ENCODE measurements at regions not wholly inside any gene's neighbourhood (a gene's known extent, or its start where the extent isn't known, plus 50 kb on each side); places are given as distances from the start of the nearest gene placed in this dataset.

DNA sequence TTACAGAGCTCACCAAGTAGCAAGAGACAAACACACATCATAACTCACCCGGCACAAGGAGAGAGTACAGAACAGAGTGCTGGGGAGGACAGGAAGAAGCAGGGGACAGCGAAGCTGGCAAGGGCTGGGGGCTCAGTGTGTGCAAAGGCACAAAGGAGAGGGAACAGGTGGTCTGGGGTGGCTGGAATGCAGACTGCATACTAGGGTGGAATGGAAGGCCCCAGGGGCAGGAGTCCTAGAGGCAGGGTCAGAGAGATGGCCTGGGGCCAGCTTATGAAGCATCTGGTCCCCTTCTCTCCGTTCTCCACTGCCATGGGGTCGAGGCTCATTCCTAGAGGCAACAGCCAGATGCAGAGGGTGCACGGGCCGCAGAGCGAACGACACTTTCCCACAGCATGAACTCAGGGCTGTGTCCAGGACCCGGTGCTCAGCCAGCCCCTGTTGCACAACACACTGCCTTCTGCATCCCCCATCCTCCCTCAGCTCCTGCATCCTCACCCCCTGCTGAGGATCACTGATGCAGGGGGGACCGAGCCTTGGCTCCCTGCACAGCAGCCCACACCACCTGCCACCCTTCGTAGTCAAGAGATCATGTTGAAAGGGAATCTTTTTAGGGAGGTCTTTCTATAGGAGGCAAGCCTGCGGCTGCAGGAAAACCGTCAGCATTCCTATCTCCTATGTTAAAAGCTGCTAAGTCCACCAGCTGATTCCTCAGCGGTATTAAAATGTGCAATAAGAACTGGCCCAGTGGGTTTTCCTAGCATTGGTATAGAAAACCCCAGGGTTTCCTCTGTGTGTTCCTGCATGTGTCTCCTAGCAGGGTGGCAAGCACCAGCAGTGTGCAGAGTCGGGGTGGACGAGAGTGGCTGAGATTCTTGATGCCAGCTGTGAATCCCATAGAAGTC lies 293.5 kb downstream of the UACA start:
- DNase-seq: no peak

DNA sequence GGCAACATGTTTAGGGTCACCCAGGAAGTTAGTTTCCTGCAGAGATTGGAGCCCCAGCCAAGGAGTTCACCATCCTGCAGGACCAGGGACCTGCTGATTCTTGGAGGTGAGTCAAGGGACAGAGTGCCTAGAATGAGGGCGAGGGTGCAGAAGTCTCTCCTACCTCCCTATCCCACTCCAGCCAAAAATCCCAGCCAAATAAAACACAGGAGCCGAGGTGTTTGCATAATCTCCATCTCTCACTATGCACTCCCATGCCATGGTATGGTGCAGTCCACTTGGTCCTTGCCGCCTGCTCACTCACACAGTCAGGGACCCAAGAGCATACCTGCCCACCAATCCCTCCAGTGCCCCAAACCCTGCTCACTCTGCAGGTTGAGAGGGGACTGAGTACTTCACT lies 294.2 kb downstream of the UACA start:
- no peak for DNase-seq

DNA sequence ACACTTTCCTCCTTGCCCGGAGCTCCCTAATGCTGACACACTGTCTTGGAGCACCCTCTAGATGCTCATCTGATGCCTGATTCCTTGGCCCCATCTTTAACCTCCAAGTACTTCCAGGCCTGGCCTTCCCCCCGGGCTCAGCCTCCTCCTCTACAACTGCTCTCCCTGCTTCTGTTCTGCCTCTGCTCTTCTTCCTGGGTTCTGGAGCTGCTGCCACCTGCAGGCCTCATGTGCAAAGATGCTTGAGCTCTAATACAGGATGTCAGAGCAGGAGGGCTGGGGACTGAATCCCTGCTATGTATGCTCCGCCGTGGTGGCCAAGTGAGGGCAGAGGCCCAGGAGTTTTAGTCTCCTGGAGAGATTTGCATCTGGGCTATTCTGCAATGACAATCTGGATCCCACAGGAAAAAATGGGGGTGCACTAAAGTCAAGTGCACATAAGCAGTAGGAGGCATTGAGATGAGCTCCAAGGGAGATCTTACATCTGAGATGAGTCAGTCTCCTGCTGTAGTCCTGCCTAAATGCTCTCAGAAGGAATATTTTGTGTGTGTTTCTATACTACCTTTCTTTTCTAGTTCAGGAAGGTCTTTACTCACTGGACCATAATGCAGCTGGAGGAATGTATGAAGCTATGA lies 296.3 kb downstream of the UACA start:
- DNase-seq: peak; percentile 84

DNA sequence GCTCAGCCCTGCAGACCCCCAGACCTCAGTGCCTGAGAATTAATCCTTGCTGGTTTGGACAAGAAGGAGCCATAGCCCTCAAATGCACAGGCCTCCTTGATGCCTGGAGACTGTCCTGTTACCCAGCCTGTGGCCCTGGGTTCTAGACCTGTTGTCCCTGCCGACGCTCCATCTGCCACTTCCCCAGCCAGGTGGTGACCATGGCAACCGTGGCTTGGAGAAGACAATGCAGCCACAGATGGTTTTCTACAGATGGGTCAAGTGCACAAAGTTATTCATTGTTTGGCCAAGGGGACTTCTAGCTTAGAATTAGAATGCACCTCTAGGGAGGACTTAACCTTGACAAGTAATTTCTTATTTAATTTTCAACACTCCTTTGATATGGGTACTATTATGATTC lies 297.1 kb downstream of the UACA start:
- no peak for DNase-seq

DNA sequence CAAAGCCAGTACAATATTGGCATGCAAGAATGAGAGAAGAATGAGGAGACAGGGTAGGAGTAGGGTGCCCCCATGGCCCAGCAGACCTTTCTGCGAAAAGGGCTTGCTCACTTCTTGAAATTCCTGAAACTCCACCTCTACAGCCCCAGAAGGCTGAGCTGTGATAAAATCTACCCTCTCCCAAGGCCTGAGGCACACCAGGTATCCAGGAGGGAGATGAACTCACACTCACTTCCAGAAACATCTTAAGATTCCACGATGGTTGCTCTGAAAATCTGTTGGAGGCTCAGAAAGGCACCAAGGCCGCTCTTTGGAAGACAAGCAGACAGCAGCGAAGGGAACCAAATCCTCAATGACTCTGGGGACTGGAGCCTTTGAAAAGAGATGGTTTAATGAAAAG lies 297.5 kb downstream of the UACA start:
- peak; percentile 82 for DNase-seq

DNA sequence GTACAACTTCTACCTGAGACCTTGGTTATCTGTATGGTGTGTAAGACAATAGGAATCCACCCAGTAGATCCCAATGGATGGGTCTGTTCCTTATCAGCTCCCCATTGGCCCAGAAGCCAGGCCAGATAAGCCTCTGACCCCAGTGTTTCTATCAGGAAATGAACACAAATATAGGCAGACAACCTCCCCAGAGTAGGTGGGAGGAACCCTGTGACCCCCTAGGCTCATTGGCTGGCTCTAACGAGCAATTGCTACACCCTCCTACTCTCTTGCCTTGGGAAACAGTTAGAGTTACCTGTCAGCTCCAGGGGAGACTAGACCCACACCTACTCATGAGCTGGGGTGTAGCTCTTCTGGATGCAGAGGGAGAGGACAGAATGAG lies 299.9 kb downstream of the UACA start:
- no peak for DNase-seq

DNA sequence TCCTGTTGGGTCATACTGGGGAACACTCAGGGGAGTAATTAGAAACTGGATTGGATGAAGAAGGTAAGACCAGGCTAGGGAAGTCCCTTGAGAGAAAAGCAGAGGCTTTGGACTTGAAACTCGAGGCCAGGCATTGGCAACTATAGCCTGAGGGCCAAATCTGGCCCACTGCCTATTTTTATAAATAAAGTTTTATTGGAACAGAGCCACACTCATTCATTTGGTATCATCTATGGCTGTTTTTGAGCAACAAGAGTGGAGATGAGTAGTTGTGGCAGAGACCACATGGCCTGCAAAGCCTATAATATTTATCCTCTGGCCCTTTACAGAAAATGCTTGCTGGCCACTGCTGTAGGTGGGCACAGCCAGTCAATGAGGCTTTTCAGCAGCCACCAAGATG lies 301.4 kb downstream of the UACA start:
- DNase-seq: no peak

DNA sequence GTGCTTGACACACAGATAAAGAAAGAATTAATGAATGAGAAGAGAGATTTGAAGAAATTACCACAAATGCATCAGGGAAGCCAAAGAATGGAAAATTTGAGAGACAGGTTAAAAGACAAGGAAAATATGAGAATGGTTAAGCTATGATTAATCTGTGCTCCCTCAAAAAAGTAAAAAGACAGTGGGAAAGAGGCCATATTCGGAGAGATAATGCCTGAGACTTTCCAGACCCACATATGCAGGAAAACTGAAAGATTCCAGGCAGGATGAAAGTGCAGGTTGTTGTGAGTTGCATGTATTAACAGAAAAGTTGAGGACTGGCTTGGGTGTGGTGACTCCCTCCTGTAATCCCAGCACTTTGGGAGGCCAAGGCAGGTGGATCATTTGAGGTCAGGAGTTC lies 302.3 kb downstream of the UACA start:
- DNase-seq: no peak

DNA sequence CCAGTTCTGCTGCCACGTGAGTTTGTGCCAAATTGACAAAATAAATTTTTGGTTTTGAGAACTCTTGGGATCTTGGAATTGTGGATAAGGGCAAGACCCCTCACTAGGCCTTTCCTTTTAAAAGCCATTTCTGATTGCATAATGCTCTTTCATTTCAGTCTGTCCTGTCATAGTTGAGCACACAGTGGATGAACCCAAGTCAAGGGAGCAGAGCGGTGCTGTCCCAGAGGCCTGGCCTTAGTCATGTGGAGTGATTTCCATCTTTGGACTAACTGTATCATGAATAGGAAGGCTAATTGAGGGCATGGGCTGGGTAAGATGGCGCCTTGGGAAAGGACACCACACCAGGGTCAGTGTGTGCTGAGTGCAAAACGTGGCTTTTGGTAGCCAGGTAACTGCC lies 304.0 kb downstream of the UACA start:
- DNase-seq: no peak

DNA sequence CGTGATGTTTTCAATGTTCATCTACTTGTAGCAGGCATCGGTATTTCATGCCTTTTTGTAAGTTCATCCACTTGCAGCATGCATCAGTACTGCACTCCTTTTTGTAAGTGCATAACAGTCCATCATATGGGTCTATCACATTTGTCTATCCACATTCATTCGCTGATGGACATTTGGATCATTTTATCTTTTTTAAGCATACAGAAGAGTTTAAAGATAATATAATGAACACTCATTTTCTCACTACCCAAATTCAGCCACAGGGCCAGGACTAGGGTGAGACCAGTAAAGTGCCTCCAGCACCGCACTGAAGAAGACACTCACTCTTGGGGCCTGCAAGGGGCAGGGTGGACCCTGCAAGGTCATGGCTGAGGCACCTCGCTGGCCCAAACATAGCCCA lies 309.6 kb downstream of the UACA start:
- DNase-seq: no peak

DNA sequence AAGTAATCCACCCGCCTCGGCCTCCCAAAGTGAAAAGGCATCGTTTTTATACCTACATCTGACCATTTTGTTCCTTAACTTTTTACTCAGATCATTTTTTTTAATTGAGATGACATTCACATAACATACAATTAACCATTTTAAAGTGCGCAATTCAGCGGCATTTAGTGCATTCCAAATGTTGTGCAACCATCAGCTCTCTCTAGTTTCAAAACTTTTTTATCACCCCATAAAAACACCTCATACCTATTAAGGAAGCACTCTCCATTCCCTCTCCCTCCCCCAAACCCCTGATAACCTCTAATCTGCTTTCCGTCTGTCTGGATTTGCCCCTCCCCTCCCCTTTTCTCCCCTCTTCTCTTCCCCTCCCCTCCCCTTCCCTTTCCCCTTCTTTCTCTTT lies 310.1 kb downstream of the UACA start:
- DNase-seq: no peak

DNA sequence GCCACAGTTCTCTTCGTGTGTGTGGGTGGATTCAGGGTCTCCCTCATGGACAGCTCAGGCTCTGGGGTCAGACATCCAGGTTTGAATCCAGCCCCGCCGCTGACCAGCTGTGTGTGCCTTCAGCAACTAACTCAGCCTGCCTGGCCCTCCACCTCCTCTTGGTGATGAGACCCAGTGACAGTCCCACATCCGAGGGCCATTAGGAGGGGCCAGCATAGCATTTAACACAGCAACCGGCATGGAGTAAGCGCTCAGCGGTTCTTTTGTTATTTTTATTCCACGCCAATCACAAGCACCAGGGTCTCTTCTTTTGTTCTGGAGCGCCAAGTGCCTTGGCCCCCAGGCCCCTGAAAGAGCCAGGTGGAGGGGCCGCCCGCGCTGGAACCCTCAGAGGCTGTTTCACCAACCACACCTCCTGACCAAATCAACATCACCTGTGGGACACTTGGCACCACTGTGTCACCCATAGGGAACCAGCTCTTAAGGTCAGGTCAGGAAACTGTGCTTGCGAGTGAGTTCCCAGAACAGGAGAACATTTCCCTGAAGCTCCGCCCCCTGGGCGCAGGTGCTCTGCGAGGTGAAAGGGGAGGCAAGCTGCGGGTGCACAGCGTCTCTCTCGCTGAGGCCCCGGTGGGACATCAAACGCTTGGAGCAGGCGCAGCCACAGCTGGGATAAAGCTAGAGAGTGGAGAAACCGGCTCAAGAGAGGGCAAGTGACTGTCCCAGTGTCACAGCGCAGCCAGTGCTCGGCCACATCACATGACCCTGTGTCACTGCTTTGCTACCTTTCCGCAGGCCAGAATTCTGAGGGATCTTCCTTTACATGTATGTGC lies 311.3 kb downstream of the UACA start:
- DNase-seq: no peak

DNA sequence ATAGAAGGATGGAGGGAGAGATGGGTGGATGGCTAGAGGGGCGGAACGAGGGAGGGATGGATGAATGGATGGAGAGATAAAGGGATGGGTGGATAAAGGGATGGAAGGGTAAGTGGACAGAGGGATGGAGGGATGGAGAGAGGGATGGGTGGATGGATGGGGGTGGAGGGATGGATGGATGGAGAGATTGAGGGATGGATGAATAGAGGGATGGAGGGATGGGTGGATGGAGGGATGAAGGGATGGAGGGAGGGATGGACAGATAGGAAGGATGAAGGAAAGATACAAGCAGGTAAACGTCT lies 313.3 kb downstream of the UACA start:
- DNase-seq: no peak

DNA sequence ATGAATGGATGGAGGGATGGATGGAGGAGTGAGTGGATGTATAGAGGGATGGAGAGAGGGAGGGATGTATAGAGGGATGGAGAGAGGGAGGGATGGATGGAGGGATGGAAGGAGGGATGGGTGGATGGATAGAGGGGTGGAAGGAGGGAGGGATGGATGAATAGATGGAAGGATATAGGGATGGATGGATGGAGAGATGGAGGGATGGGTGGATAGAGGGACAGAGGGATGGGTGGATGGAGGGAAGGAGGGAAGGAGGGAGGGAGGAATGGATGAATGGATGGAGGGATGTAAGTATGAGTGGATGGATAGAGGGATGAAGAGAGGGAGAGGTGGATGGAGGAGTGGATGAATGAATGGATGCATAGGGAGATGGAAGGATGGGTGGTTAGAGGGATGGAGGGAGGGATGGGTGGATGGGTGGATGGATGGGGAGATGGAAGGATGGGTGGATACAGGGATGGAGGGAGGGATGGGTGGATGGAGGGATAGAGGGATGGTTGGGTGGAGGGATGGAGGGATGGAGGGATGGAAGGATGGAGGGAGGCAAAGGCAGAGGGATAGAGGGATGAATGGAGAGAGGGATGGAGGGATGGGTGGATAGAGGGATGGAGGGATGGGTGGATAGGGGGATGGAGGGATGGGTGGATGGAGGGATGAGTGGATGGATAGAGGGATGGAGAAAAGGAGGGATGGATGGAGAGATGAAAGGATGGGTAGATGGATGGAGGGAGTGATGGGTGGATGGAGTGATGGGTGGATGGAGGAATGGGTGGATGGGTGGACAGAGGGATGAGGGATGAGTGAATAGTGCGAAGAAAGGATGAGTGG lies 313.8 kb downstream of the UACA start:
- DNase-seq: no peak

DNA sequence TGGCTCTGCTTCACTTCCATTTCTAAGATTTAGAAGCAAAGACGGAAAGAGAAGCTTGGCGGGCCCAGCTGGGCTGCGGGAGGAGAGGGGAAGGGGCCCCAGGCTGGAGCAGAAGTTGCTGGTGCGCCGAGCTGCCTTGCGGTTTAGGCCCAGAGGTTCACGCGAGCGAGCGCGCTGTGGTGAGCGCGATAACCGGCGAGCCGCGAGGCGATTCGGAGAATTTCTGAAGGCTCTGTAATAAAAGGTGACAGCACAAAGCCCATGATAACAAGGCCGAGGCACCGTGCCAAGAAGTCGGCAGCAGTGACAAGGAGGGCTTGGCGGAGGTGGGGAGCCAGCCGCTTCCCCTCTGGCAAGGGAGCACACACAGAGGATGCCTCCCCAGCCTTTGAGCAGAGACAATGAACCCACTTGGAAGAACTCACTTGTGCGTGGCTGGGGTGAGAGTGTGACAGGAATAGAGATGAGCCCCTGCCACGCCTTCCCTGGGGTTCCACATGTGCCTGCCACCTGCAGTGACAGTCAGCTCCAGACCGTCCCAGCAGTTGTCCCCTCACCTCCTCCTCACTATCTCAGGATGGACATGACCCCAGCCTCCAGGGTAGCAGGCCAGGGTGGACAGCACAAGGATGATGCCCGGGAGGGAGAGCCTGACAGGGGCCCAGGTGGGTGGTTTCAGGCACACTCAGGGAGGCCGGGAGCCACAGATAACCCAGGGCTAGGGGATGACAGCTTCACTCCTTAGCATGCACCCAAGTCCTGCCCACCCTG lies 315.2 kb downstream of the UACA start:
- no peak for DNase-seq

DNA sequence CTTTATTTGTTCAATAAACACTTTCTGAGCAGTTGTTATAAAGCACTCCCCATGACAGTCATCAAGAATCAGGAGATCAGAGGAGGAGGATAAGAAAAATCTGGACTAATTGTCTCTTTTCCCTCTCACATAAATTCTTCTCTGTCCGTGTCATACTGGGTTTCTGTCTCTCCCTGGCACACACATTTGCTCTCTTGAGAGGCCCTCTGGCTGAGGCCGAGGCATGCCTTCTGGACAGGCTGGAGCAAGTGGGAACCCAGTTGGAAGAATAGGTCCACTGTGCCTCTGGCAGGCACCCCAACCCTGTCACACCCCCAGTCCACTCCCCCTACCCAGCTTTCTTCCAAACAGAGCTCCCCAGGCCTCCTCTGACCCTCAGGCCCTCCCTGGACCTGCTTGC lies 315.8 kb downstream of the UACA start:
- no peak for DNase-seq

DNA sequence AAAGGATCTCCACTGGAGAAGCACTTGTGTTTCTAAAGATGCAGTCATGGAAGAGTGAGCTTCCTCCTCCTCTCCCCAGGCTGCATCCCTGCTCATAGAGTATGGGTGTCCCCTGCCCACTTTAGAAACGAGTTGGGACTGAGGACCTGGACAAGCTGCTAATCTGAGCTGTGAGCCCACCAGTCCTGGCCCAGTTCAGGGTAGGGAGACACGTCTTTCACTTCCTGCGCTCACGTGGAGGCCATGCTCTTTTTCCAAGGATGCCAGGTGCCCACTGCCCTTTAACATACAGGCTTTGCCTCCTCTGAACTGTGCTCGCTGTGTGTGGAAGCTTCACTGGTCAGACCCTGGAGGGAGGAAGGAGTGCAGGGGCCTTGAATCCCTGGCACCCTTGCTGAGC lies 316.3 kb downstream of the UACA start:
- no peak for DNase-seq

DNA sequence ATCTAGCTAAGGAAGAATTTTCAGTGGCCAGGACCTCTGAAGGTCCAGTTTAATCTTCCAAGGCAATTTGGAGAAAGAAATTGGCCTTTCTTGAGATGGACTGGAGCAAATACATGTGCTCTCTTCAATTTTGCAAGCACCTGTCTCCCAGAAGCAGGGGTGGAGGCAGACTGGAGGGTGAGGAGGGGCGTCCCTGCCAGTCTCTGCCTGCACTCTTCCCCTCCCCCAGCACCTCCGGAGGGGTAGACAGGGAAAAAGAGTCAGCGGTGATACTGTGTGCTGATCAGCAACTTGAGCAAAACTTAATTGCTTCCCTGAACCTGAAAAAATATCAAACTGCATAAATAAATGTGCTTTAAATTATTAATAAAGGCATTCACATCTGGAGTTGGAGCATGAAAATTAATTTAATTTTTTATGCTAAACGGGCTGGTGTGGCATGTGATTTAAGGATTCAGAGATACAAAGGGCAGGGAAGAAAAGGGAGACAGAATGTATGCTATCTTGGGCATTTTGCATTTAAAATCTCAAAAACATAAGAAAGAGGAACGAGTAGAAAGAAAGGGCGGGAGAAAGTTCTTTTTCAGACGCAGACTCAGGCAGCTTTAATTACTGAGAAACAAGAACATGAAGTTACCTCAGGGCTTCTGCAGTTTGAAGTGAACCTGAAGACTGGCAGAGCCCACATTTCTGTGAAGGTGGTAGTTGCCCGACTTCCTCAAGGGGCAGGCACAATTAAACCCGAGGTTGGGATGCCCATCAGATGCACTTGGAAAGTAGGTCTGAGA lies 319.7 kb downstream of the UACA start:
- no peak for DNase-seq

DNA sequence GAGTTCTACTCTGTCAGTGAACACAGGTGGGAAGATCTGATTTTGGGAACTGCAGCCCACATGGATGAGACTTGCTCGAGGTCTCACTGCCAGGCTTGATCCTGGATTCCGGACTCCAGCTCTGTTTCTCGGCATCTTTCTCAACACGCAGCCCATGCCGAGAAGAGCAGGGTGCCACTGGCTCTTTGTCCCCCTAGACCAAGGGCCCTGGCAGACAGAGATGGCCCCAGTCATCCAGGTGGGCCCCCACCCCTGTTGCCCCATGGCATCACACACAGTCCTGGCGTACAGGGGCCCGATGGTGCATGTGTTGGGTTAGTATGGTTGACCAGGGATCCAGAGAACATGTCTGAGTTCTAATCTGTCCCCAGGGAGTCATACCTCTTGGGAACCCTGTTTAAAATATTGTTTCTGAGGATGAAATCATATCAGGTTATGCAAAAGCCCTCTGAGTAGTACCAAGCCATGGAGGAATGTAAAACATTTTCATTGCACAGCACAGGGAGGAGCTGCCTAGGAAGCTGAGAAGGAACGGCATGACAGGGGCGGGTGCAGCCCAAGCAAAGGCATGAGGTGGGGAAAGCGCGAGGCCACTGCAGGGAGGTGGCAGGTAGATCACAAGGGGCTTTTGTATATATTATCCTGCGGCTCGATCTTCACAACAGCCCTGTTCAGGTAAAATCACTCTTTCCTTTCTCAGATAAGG lies 320.6 kb downstream of the UACA start:
- no peak for DNase-seq

DNA sequence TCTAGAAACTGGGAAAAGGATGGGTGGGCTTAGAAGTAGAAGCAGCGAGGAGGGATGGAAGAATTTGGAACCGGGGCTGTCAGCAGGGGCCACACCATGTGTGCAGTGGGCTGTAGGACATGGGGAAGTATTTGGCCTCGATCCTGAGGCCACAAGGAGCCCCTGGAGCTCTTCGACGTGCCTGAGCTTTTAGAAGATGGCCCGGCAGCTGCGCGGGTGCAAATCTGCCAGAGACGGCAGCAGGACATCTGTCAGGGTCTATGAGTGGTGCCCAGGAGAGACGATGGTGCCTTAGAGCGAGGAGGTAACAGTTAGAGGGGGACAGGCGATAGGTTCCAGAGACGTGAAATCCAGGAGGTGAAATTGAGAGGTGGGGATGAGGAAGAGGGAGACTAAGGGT lies 321.1 kb downstream of the UACA start:
- no peak for DNase-seq

Data from islet precursor cell (in vitro differentiated cells).